HL-60 (cell line): ENCODE measurements at regions not wholly inside any gene's neighbourhood (a gene's known extent, or its start where the extent isn't known, plus 50 kb on each side); places are given as distances from the start of the nearest gene placed in this dataset.

ENCODE experiments used
- CTCF ChIP-seq: IDR thresholded peaks from one replicate; pipeline ENCODE4 v1.5.1; 2011; ENCODE audit warnings: low read length, control low read depth, inconsistent platforms; ENCODE audit not compliant: insufficient read depth
- GABPA ChIP-seq: IDR thresholded peaks from 2 replicates; pipeline ENCODE4 v1.6.1; 2012; ENCODE audit warnings: low read depth
- POLR2AphosphoS5 ChIP-seq: IDR thresholded peaks from 2 replicates; pipeline ENCODE4 v1.6.1; 2012; ENCODE audit warnings: low read depth
- SPI1 ChIP-seq: IDR thresholded peaks from 2 replicates; pipeline ENCODE4 v1.6.1; 2012; ENCODE audit warnings: low read depth, mild to moderate bottlenecking, borderline replicate concordance
- TF ChIP-seq, protein P1 (sequence below): IDR thresholded peaks from 2 replicates; pipeline ENCODE4 v1.6.1; 2012; ENCODE audit warnings: low read depth; ENCODE audit not compliant: insufficient replicate concordance

GRCh38 chr3:107956991-107957900 lies 133.6 kb downstream of the CD47 start:
- TF ChIP-seq CTCF (no peak), POLR2AphosphoS5 (no peak), SPI1 (no peak), GABPA (no peak)
- TF ChIP-seq, protein P1, sequence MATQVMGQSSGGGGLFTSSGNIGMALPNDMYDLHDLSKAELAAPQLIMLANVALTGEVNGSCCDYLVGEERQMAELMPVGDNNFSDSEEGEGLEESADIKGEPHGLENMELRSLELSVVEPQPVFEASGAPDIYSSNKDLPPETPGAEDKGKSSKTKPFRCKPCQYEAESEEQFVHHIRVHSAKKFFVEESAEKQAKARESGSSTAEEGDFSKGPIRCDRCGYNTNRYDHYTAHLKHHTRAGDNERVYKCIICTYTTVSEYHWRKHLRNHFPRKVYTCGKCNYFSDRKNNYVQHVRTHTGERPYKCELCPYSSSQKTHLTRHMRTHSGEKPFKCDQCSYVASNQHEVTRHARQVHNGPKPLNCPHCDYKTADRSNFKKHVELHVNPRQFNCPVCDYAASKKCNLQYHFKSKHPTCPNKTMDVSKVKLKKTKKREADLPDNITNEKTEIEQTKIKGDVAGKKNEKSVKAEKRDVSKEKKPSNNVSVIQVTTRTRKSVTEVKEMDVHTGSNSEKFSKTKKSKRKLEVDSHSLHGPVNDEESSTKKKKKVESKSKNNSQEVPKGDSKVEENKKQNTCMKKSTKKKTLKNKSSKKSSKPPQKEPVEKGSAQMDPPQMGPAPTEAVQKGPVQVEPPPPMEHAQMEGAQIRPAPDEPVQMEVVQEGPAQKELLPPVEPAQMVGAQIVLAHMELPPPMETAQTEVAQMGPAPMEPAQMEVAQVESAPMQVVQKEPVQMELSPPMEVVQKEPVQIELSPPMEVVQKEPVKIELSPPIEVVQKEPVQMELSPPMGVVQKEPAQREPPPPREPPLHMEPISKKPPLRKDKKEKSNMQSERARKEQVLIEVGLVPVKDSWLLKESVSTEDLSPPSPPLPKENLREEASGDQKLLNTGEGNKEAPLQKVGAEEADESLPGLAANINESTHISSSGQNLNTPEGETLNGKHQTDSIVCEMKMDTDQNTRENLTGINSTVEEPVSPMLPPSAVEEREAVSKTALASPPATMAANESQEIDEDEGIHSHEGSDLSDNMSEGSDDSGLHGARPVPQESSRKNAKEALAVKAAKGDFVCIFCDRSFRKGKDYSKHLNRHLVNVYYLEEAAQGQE = no peak
